Upper lobe of left lung (tissue), 6 donors: ENCODE measurements at regions not wholly inside any gene's neighbourhood (a gene's known extent, or its start where the extent isn't known, plus 50 kb on each side); places are given as distances from the start of the nearest gene placed in this dataset.
A peak's percentile ranks its signal among the peaks of the same experiment; 100 is the strongest.

Experiments
- ATAC-seq, 2 donors: fragments of 200-7000 bp; cut with Tn5 transposase; one replicate each; pipeline ENCODE4 v1.9.1; 2022; ENCODE audit warnings: mild to moderate bottlenecking in 2 of 2, moderate library complexity in 2 of 2; ENCODE audit not compliant: low FRiP score in 2 of 2
- DNase-seq, 2 donors: peaks; one replicate each; pipeline ENCODE4 v3.0.0-alpha.2; 2019 to 2020
- H3K27ac ChIP-seq, 4 donors: fragments of 200-600 bp; sonication (generic); one replicate each; pipeline ENCODE4 v1.5.1; 2016 to 2019
- H3K27me3 ChIP-seq, 4 donors: fragments of 200-600 bp; sonication (generic); one replicate each; pipeline ENCODE4 v1.5.1; 2017 to 2019
- H3K36me3 ChIP-seq, 4 donors: fragments of 200-600 bp; sonication (generic); one replicate each; pipeline ENCODE4 v1.5.1; 2016 to 2019
- H3K4me1 ChIP-seq, 4 donors: fragments of 200-600 bp; sonication (generic); one replicate each; pipeline ENCODE4 v1.5.1; 2018 to 2019
- H3K4me3 ChIP-seq, 4 donors: fragments of 200-600 bp; sonication (generic); one replicate each; pipeline ENCODE4 v1.5.1; 2017 to 2019; ENCODE audit warnings: mild to moderate bottlenecking in 2 of 4, moderate library complexity in 1 of 4
- H3K9me3 ChIP-seq, 4 donors: fragments of 200-600 bp; sonication (generic); one replicate each; pipeline ENCODE4 v1.5.1; 2018 to 2019
- EP300 ChIP-seq, 4 donors: sonication (generic); formaldehyde crosslinking; IDR thresholded peaks; one replicate each; pipeline ENCODE4 v1.5.1; 2017; ENCODE audit warnings: antibody characterized with exemption in 4 of 4, control low read depth in 2 of 4
- POLR2A ChIP-seq, 4 donors: fragments of 450-650 bp; IDR thresholded peaks; one replicate each; pipeline ENCODE4 v1.5.1; 2016 to 2017; ENCODE audit warnings: antibody characterized with exemption in 4 of 4, mild to moderate bottlenecking in 2 of 4
- POLR2AphosphoS5 ChIP-seq, 2 donors: sonication (generic); formaldehyde crosslinking; IDR thresholded peaks; one replicate each; pipeline ENCODE4 v1.5.1; 2017; ENCODE audit warnings: antibody characterized with exemption in 2 of 2
- WGBS, 2 donors: methylation state at CpG; one replicate each; pipeline ENCODE4 v1.1.5; 2017 to 2018; 5-methylcytosine and 5-hydroxymethylcytosine counted together
- TF ChIP-seq, protein P1 (sequence below), 6 experiments: fragments of 450-650 bp in 4 of 6; fragments of 200-600 bp in 2 of 6; sonication (generic) in 2 of 6; IDR thresholded peaks; one replicate each; pipeline ENCODE4 v1.5.1; 2016 to 2019; ENCODE audit warnings: antibody characterized with exemption in 6 of 6
- donor health status: DM: no; HTN: no; CAD: no; lungs with moderate emphysema.
- donor health status: DM: no; HTN: yes; CAD: no; lungs with severe emphysema.

DNA sequence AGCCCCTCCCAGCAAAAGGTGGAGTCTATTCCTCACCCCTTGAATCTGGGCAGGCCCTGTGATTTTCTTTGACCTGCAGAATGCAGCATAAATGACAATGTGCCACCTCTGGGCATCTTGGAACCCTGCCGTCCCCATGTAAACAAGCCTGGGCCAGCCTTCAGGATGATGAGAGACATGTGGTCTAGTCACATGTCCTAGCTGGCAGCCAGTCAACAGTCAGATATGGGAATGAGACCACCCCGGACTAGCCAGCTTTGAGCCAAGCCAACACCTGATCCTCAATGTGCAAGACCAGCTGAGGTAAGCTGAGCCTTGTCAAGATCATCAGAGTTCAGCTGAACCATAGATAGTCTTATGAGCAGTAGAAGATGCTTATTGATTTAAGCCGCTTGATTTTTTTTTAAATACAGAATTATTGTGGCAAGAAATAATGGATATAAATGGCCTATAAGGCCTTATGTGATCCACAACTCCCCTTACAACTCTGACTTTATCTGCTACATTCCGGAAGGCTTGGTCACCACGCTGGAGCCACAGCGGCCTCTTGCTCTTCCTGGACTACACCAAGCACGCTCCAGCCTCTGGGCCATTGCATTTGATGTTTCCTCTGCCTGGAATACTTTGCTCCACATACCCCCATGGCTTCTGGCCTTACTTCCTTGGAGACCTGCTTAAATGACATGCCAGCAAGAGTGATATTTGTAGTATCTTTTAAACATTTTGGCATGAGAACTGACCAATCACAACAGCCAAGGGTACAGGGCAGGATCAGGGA is 225.9 kb upstream of the SESN3 start:
- TF ChIP-seq POLR2AphosphoS5 (IDR thresholded peaks at IDR 0.05) (no peak), EP300 (IDR thresholded peaks at IDR 0.05) (no peak), POLR2A (IDR thresholded peaks at IDR 0.05) (no peak)
- TF ChIP-seq, protein P1, sequence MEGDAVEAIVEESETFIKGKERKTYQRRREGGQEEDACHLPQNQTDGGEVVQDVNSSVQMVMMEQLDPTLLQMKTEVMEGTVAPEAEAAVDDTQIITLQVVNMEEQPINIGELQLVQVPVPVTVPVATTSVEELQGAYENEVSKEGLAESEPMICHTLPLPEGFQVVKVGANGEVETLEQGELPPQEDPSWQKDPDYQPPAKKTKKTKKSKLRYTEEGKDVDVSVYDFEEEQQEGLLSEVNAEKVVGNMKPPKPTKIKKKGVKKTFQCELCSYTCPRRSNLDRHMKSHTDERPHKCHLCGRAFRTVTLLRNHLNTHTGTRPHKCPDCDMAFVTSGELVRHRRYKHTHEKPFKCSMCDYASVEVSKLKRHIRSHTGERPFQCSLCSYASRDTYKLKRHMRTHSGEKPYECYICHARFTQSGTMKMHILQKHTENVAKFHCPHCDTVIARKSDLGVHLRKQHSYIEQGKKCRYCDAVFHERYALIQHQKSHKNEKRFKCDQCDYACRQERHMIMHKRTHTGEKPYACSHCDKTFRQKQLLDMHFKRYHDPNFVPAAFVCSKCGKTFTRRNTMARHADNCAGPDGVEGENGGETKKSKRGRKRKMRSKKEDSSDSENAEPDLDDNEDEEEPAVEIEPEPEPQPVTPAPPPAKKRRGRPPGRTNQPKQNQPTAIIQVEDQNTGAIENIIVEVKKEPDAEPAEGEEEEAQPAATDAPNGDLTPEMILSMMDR (IDR thresholded peaks at IDR 0.05): no peak
- Histone ChIP-seq H3K4me3 (no peak overlapping the region), H3K9me3 (no peaks in the 10 kb centered on the region), H3K36me3 (no peaks in the 10 kb centered on the region), H3K27me3 (no peaks in the 10 kb centered on the region), H3K4me1 (peaks cover 0 to 18% (median 8%) of the 10 kb centered on the region in 4 donors), H3K27ac (no peak overlapping the region)
- WGBS, 2 donors: 89 to 90% methylated on average over 7 of the region's 7 CpGs
- no peak for ATAC-seq
- no peak for DNase-seq

GRCh38 chr11:95455228-95455970 is 224.4 kb upstream of the SESN3 start:
- Histone ChIP-seq H3K4me1 (peaks cover 0 to 21% (median 8%) of the 10 kb centered on the region in 4 donors), H3K27me3 (no peaks in the 10 kb centered on the region), H3K27ac (no peak overlapping the region), H3K36me3 (no peaks in the 10 kb centered on the region), H3K4me3 (no peak overlapping the region), H3K9me3 (no peaks in the 10 kb centered on the region)
- WGBS, 2 donors: 71 to 79% methylated on average over 6 of the region's 6 CpGs
- no peak for DNase-seq
- ATAC-seq: no peak
- TF ChIP-seq POLR2A (IDR thresholded peaks at IDR 0.05) (no peak), EP300 (IDR thresholded peaks at IDR 0.05) (no peak), POLR2AphosphoS5 (IDR thresholded peaks at IDR 0.05) (no peak)
- TF ChIP-seq, protein P1 (IDR thresholded peaks at IDR 0.05): no peak

- DNase-seq (peak; percentile 42 to 54), ATAC-seq (no peak)
- peaks cover 0 to 13% (median 6%) of the 10 kb centered on the region in 4 donors for H3K4me1 ChIP-seq
- no peak overlapping the region for H3K4me3 ChIP-seq
- TF ChIP-seq POLR2AphosphoS5 (IDR thresholded peaks at IDR 0.05) (no peak), EP300 (IDR thresholded peaks at IDR 0.05) (no peak), POLR2A (IDR thresholded peaks at IDR 0.05) (no peak)
- TF ChIP-seq, protein P1 (IDR thresholded peaks at IDR 0.05): no peak
- no peaks in the 10 kb centered on the region for H3K36me3 ChIP-seq
- H3K27me3 ChIP-seq: no peaks in the 10 kb centered on the region
- 62 to 70% methylated on average over 7 of the region's 7 CpGs for WGBS, 2 donors
- H3K27ac ChIP-seq: peak overlapping the region in 3 of 4 donors; percentile 18 to 36 (median 33)
- no peaks in the 10 kb centered on the region for H3K9me3 ChIP-seq
These were observed 222.7 kb upstream of the SESN3 start for GRCh38 chr11:95453616-95454171.

DNA sequence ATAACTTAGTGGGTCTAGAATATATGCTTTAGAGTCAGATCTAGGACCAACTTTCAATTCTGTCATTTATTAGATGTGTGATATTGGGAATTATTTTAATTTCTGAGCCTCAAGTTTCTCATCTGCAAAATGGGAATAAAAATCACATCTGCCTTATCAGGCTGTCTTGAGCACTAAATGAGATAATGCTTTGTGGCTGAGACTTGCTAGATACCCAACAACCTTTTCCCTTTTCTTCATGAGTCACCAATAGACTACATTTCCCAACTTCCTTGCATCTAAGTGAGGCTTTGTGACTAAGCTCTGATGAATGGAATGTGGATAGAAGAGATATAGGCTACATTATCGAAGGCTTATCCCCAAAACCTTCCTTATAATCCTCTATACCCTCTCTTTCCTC is 220.7 kb upstream of the SESN3 start:
- Histone ChIP-seq H3K27ac (no peak overlapping the region), H3K36me3 (no peaks in the 10 kb centered on the region), H3K4me3 (no peak overlapping the region), H3K4me1 (peaks cover 0 to 13% (median 6%) of the 10 kb centered on the region in 4 donors), H3K27me3 (no peaks in the 10 kb centered on the region), H3K9me3 (no peaks in the 10 kb centered on the region)
- no peak for TF ChIP-seq POLR2A (IDR thresholded peaks at IDR 0.05)
- no peak for TF ChIP-seq EP300 (IDR thresholded peaks at IDR 0.05)
- TF ChIP-seq POLR2AphosphoS5 (IDR thresholded peaks at IDR 0.05): no peak
- TF ChIP-seq, protein P1 (IDR thresholded peaks at IDR 0.05): no peak
- no peak for DNase-seq
- 85 to 89% methylated on average over 1 of the region's 1 CpG for WGBS, 2 donors
- ATAC-seq: peak in 1 of 2 donors; percentile 31
